ENCODE measurements at regions not wholly inside any gene's neighbourhood (a gene's known extent, or its start where the extent isn't known, plus 50 kb on each side); places are given as distances from the start of the nearest gene placed in this dataset.
"Not testable (repeated sequence)": the region's sequence is repeated elsewhere in the genome, so short reads cannot be mapped to it uniquely, and the experiment has no call there.

- not testable (repeated sequence) for H3K27ac ChIP-seq
Observed at GRCh38 chr2:111311568-111311967, 190.9 kb downstream of the BCL2L11 start.

- not testable (repeated sequence) for H3K27ac ChIP-seq
Observed at GRCh38 chr2:111312897-111313607, 192.3 kb downstream of the BCL2L11 start.

- not testable (repeated sequence) for H3K27ac ChIP-seq
Observed at GRCh38 chr2:111313711-111314110, 193.0 kb downstream of the BCL2L11 start.

- not testable (repeated sequence) for H3K27ac ChIP-seq
Observed at GRCh38 chr2:111315188-111315917, 194.6 kb downstream of the BCL2L11 start.

- H3K27ac ChIP-seq, result not testable (repeated sequence)
Observed at GRCh38 chr2:111316221-111316741, 195.6 kb downstream of the BCL2L11 start.

GRCh38 chr2:111316881-111317549, 196.3 kb downstream of the BCL2L11 start:
- not testable (repeated sequence) for H3K27ac ChIP-seq

- not testable (repeated sequence) for H3K27ac ChIP-seq
Observed at GRCh38 chr2:111319552-111319951, 198.8 kb downstream of the BCL2L11 start.

GRCh38 chr2:111320264-111320663, 199.6 kb downstream of the BCL2L11 start:
- H3K27ac ChIP-seq, result not testable (repeated sequence)

GRCh38 chr2:111320965-111321364, 200.3 kb downstream of the BCL2L11 start:
- not testable (repeated sequence) for H3K27ac ChIP-seq

- H3K27ac ChIP-seq, result not testable (repeated sequence)
Observed at GRCh38 chr2:111323384-111323783, 202.7 kb downstream of the BCL2L11 start.

- H3K27ac ChIP-seq, result not testable (repeated sequence)
Observed at GRCh38 chr2:111327726-111328125, 207.0 kb downstream of the BCL2L11 start.

- H3K27ac ChIP-seq, result not testable (repeated sequence)
Observed at GRCh38 chr2:111329309-111329708, 208.6 kb downstream of the BCL2L11 start.

- H3K27ac ChIP-seq, result not testable (repeated sequence)
Observed at GRCh38 chr2:111331099-111331724, 210.5 kb downstream of the BCL2L11 start.

- H3K27ac ChIP-seq, result not testable (repeated sequence)
Observed at GRCh38 chr2:111335220-111335907, 214.7 kb downstream of the BCL2L11 start.

- not testable (repeated sequence) for H3K27ac ChIP-seq
Observed at GRCh38 chr2:111338474-111338873, 217.8 kb downstream of the BCL2L11 start.

- not testable (repeated sequence) for H3K27ac ChIP-seq
Observed at GRCh38 chr2:111339476-111339875, 218.8 kb downstream of the BCL2L11 start.

- not testable (repeated sequence) for H3K27ac ChIP-seq
Observed at GRCh38 chr2:111344590-111344989, 223.9 kb downstream of the BCL2L11 start.

- not testable (repeated sequence) for H3K27ac ChIP-seq
Observed at GRCh38 chr2:111345439-111345838, 224.7 kb downstream of the BCL2L11 start.

- not testable (repeated sequence) for H3K27ac ChIP-seq
Observed at GRCh38 chr2:111346018-111346930, 225.6 kb downstream of the BCL2L11 start.

- not testable (repeated sequence) for H3K27ac ChIP-seq
Observed at GRCh38 chr2:111347695-111348094, 227.0 kb downstream of the BCL2L11 start.

Data from 22Rv1 (cell line).